ENCODE measurements at regions not wholly inside any gene's neighbourhood (a gene's known extent, or its start where the extent isn't known, plus 50 kb on each side); places are given as distances from the start of the nearest gene placed in this dataset.

DNA sequence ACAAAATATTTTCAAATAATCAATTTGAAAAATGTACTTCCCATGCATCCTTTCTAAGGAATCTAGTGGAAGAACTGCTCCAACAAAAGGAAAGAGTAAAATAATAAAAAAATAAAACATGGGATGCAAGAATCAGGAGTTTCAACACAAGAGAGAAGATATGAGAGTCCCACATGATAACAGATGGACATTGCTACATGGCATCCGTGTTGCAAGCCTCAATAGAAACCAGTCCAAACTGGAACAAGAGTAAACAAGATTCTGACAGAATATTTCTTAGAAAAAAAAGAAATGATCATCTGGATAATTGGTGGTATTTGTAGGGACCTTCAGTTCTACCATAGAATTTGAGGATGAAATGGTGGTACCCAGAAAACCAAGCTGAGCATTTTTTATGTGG, 186.8 kb downstream of the FRK start:
- H3K27ac ChIP-seq (ENCODE audit: low read depth, low read length): no peak overlapping the region
- no peaks in the 10 kb centered on the region for H3K9me3 ChIP-seq (ENCODE audit: insufficient read depth, low read depth, low read length)
- DNase-seq: no peak
- no peak overlapping the region for H2AFZ ChIP-seq (ENCODE audit: insufficient read depth, low read length, poor library complexity)
- H3K4me2 ChIP-seq (ENCODE audit: low read length): no peak overlapping the region
- H3K18ac ChIP-seq (ENCODE audit: low read length): no peak overlapping the region
- no peak overlapping the region for H3K4ac ChIP-seq (ENCODE audit: low read depth, low read length)
- no peaks in the 10 kb centered on the region for H3K4me1 ChIP-seq (ENCODE audit: control insufficient read depth in 1 of 2, insufficient read depth in 2 of 2, low read length in 2 of 2)
- no peak overlapping the region for H4K91ac ChIP-seq (ENCODE audit: low read depth, low read length)
- no peaks in the 10 kb centered on the region for H3K79me2 ChIP-seq (ENCODE audit: control insufficient read depth, insufficient read depth, low read length, poor library complexity)
- WGBS (ENCODE audit: extremely low coverage, insufficient coverage, insufficient read length): no CpG with 5 or more reads among the region's 1 CpG
- no peak overlapping the region for H3K4me3 ChIP-seq (ENCODE audit: low read depth, low read length)
- H3K36me3 ChIP-seq (ENCODE audit: control insufficient read depth in 1 of 2, insufficient read depth in 2 of 2, low read length in 2 of 2): no peaks in the 10 kb centered on the region
- no peak overlapping the region for H3K23ac ChIP-seq (ENCODE audit: low read length)
- no peak overlapping the region for H2AK5ac ChIP-seq (ENCODE audit: low read length)
- no peak overlapping the region for H3K9ac ChIP-seq (ENCODE audit: low read length)
- H2BK5ac ChIP-seq (ENCODE audit: low read depth, low read length, poor library complexity): no peak overlapping the region
- H3K14ac ChIP-seq (ENCODE audit: low read length): no peak overlapping the region
- no peak overlapping the region for H4K8ac ChIP-seq (ENCODE audit: low read depth, low read length)
- no peaks in the 10 kb centered on the region for H3K79me1 ChIP-seq (ENCODE audit: low read length)
- no peaks in the 10 kb centered on the region for H3K27me3 ChIP-seq (ENCODE audit: insufficient read depth, low read length)
- H2BK12ac ChIP-seq (ENCODE audit: low read length): no peak overlapping the region
- H2BK120ac ChIP-seq (ENCODE audit: insufficient read depth, low read length, poor library complexity): no peak overlapping the region
- no peak overlapping the region for H4K12ac ChIP-seq (ENCODE audit: low read depth, low read length)

- no peaks in the 10 kb centered on the region for H3K9me3 ChIP-seq (ENCODE audit: insufficient read depth, low read depth, low read length)
These were observed 190.2 kb downstream of the FRK start for GRCh38 chr6:115870464-115870863.

GRCh38 chr6:115865914-115866313, 194.8 kb downstream of the FRK start:
- H3K4me1 ChIP-seq (ENCODE audit: control insufficient read depth in 1 of 2, insufficient read depth in 2 of 2, low read length in 2 of 2): no peaks in the 10 kb centered on the region
- no peak overlapping the region for H2BK5ac ChIP-seq (ENCODE audit: low read depth, low read length, poor library complexity)
- H3K79me1 ChIP-seq (ENCODE audit: low read length): no peaks in the 10 kb centered on the region
- H2BK12ac ChIP-seq (ENCODE audit: low read length): no peak overlapping the region
- H3K9ac ChIP-seq (ENCODE audit: low read length): no peak overlapping the region
- H4K12ac ChIP-seq (ENCODE audit: low read depth, low read length): no peak overlapping the region
- H3K9me3 ChIP-seq (ENCODE audit: insufficient read depth, low read depth, low read length): no peaks in the 10 kb centered on the region
- H2BK120ac ChIP-seq (ENCODE audit: insufficient read depth, low read length, poor library complexity): no peak overlapping the region
- no peak overlapping the region for H3K4me2 ChIP-seq (ENCODE audit: low read length)
- no peak overlapping the region for H3K4me3 ChIP-seq (ENCODE audit: low read depth, low read length)
- H4K8ac ChIP-seq (ENCODE audit: low read depth, low read length): no peak overlapping the region
- no peak overlapping the region for H4K91ac ChIP-seq (ENCODE audit: low read depth, low read length)
- H3K14ac ChIP-seq (ENCODE audit: low read length): no peak overlapping the region
- H2AFZ ChIP-seq (ENCODE audit: insufficient read depth, low read length, poor library complexity): no peak overlapping the region
- H3K79me2 ChIP-seq (ENCODE audit: control insufficient read depth, insufficient read depth, low read length, poor library complexity): no peaks in the 10 kb centered on the region
- no peak overlapping the region for H2AK5ac ChIP-seq (ENCODE audit: low read length)
- no CpG with 5 or more reads among the region's 2 CpGs for WGBS (ENCODE audit: extremely low coverage, insufficient coverage, insufficient read length)
- no peaks in the 10 kb centered on the region for H3K27me3 ChIP-seq (ENCODE audit: insufficient read depth, low read length)
- no peak overlapping the region for H3K23ac ChIP-seq (ENCODE audit: low read length)
- no peak overlapping the region for H3K18ac ChIP-seq (ENCODE audit: low read length)
- DNase-seq: no peak
- no peaks in the 10 kb centered on the region for H3K36me3 ChIP-seq (ENCODE audit: control insufficient read depth in 1 of 2, insufficient read depth in 2 of 2, low read length in 2 of 2)
- no peak overlapping the region for H3K4ac ChIP-seq (ENCODE audit: low read depth, low read length)
- H3K27ac ChIP-seq (ENCODE audit: low read depth, low read length): no peak overlapping the region

More at GRCh38 chr6:115870464-115870863, 190.2 kb downstream of the FRK start:
- H2AFZ ChIP-seq (ENCODE audit: insufficient read depth, low read length, poor library complexity): no peak overlapping the region
- no peaks in the 10 kb centered on the region for H3K36me3 ChIP-seq (ENCODE audit: control insufficient read depth in 1 of 2, insufficient read depth in 2 of 2, low read length in 2 of 2)
- H3K79me2 ChIP-seq (ENCODE audit: control insufficient read depth, insufficient read depth, low read length, poor library complexity): no peaks in the 10 kb centered on the region
- H3K4ac ChIP-seq (ENCODE audit: low read depth, low read length): no peak overlapping the region
- no peak overlapping the region for H3K4me3 ChIP-seq (ENCODE audit: low read depth, low read length)
- H2AK5ac ChIP-seq (ENCODE audit: low read length): no peak overlapping the region
- no peaks in the 10 kb centered on the region for H3K4me1 ChIP-seq (ENCODE audit: control insufficient read depth in 1 of 2, insufficient read depth in 2 of 2, low read length in 2 of 2)
- no peak overlapping the region for H3K27ac ChIP-seq (ENCODE audit: low read depth, low read length)
- peak; percentile 2 to 52 for DNase-seq
- no peak overlapping the region for H4K91ac ChIP-seq (ENCODE audit: low read depth, low read length)
- no peak overlapping the region for H3K18ac ChIP-seq (ENCODE audit: low read length)
- H3K14ac ChIP-seq (ENCODE audit: low read length): no peak overlapping the region
- no CpG with 5 or more reads among the region's 4 CpGs for WGBS (ENCODE audit: extremely low coverage, insufficient coverage, insufficient read length)
- H3K23ac ChIP-seq (ENCODE audit: low read length): no peak overlapping the region
- no peak overlapping the region for H4K8ac ChIP-seq (ENCODE audit: low read depth, low read length)
- H2BK120ac ChIP-seq (ENCODE audit: insufficient read depth, low read length, poor library complexity): no peak overlapping the region
- no peaks in the 10 kb centered on the region for H3K27me3 ChIP-seq (ENCODE audit: insufficient read depth, low read length)
- no peaks in the 10 kb centered on the region for H3K79me1 ChIP-seq (ENCODE audit: low read length)
- H4K12ac ChIP-seq (ENCODE audit: low read depth, low read length): no peak overlapping the region
- H2BK5ac ChIP-seq (ENCODE audit: low read depth, low read length, poor library complexity): no peak overlapping the region
- H3K4me2 ChIP-seq (ENCODE audit: low read length): no peak overlapping the region
- H2BK12ac ChIP-seq (ENCODE audit: low read length): no peak overlapping the region
- H3K9ac ChIP-seq (ENCODE audit: low read length): no peak overlapping the region

DNA sequence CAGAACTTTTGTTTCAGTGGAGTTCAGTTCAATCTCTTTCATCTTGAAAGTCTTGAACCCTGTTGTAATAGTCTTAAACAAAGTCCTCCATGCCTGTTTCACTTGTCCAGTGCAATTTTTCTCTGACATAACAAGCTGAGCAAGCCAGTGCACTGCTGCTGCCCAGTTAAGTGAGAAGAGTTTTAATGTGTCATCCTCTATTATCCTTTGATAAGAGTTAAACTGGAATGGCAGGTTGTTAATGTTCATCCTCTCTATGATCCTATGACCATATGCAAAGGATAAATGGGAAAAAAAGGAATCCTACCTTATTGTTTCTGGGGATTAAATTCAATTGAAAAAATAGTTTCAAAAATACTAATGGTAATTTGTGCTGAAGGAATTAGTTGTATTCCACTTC, 197.5 kb downstream of the FRK start:
- Histone ChIP-seq H3K79me1 (ENCODE audit: low read length) (no peaks in the 10 kb centered on the region), H3K9me3 (ENCODE audit: insufficient read depth, low read depth, low read length) (no peaks in the 10 kb centered on the region), H3K18ac (ENCODE audit: low read length) (no peak overlapping the region), H3K4me1 (ENCODE audit: control insufficient read depth in 1 of 2, insufficient read depth in 2 of 2, low read length in 2 of 2) (no peaks in the 10 kb centered on the region), H3K9ac (ENCODE audit: low read length) (no peak overlapping the region), H3K4ac (ENCODE audit: low read depth, low read length) (no peak overlapping the region), H4K8ac (ENCODE audit: low read depth, low read length) (no peak overlapping the region), H3K23ac (ENCODE audit: low read length) (no peak overlapping the region), H3K14ac (ENCODE audit: low read length) (no peak overlapping the region), H4K12ac (ENCODE audit: low read depth, low read length) (no peak overlapping the region), H3K36me3 (ENCODE audit: control insufficient read depth in 1 of 2, insufficient read depth in 2 of 2, low read length in 2 of 2) (no peaks in the 10 kb centered on the region), H2BK5ac (ENCODE audit: low read depth, low read length, poor library complexity) (no peak overlapping the region), H2BK12ac (ENCODE audit: low read length) (no peak overlapping the region), H3K79me2 (ENCODE audit: control insufficient read depth, insufficient read depth, low read length, poor library complexity) (no peaks in the 10 kb centered on the region), H3K27me3 (ENCODE audit: insufficient read depth, low read length) (no peaks in the 10 kb centered on the region), H2AFZ (ENCODE audit: insufficient read depth, low read length, poor library complexity) (no peak overlapping the region), H2BK120ac (ENCODE audit: insufficient read depth, low read length, poor library complexity) (no peak overlapping the region), H3K4me3 (ENCODE audit: low read depth, low read length) (no peak overlapping the region), H4K91ac (ENCODE audit: low read depth, low read length) (no peak overlapping the region), H3K27ac (ENCODE audit: low read depth, low read length) (no peak overlapping the region), H2AK5ac (ENCODE audit: low read length) (no peak overlapping the region), H3K4me2 (ENCODE audit: low read length) (no peak overlapping the region)
- no peak for DNase-seq
